ENCODE measurements at regions not wholly inside any gene's neighbourhood (a gene's known extent, or its start where the extent isn't known, plus 50 kb on each side); places are given as distances from the start of the nearest gene placed in this dataset.
A peak's percentile ranks its signal among the peaks of the same experiment; 100 is the strongest.
"Not testable (repeated sequence)": the region's sequence is repeated elsewhere in the genome, so short reads cannot be mapped to it uniquely, and the experiment has no call there.

GRCh38 chr7:76849887-76850563, 182.1 kb downstream of the SPDYE17 start:
- H3K9me3 ChIP-seq; H3K4me1 ChIP-seq; H3K27me3 ChIP-seq; H3K36me3 ChIP-seq; in situ Hi-C loops (cut with MboI; ENCODE audit: low pct_ligation_motif_present in 1 of 4, low pct_unique_long_range_greater_than_20kb in 1 of 4, low sequenced_read_pairs in 3 of 4); intact Hi-C loops (cut with DNase I; ENCODE audit: low total_unique reads); H3K4me3 ChIP-seq; DNase-seq: not testable (repeated sequence)
- WGBS, 2 donors (ENCODE audit: low coverage in 1 of 2), result 72 to 78% methylated on average over 1 to 2 of the region's 2 CpGs
- peak overlapping the region in 1 of 4 donors; percentile 24 for H3K27ac ChIP-seq

GRCh38 chr7:76839879-76840278, 192.3 kb downstream of the SPDYE17 start:
- H3K4me3 ChIP-seq; H3K9me3 ChIP-seq; H3K27me3 ChIP-seq; intact Hi-C loops (cut with DNase I; ENCODE audit: low total_unique reads); H3K36me3 ChIP-seq; in situ Hi-C loops (cut with MboI; ENCODE audit: low pct_ligation_motif_present in 1 of 4, low pct_unique_long_range_greater_than_20kb in 1 of 4, low sequenced_read_pairs in 3 of 4); DNase-seq: not testable (repeated sequence)
- peak overlapping the region; percentile 45 to 62 (median 58) for H3K27ac ChIP-seq
- 67 to 71% methylated on average over 3 of the region's 3 CpGs for WGBS, 2 donors (ENCODE audit: low coverage in 1 of 2)
- peaks cover 0 to 14% (median 1%) of the 10 kb centered on the region in 4 donors for H3K4me1 ChIP-seq

- DNase-seq; H3K9me3 ChIP-seq; intact Hi-C loops (cut with DNase I; ENCODE audit: low total_unique reads); H3K27me3 ChIP-seq; H3K4me3 ChIP-seq; in situ Hi-C loops (cut with MboI; ENCODE audit: low pct_ligation_motif_present in 1 of 4, low pct_unique_long_range_greater_than_20kb in 1 of 4, low sequenced_read_pairs in 3 of 4); H3K36me3 ChIP-seq: not testable (repeated sequence)
- WGBS, 2 donors (ENCODE audit: low coverage in 1 of 2), result 39 to 65% methylated on average over 1 of the region's 1 CpG
- Histone ChIP-seq H3K4me1 (peaks cover 0 to 14% (median 1%) of the 10 kb centered on the region in 4 donors), H3K27ac (peak overlapping the region; percentile 45 to 62 (median 58))
Observed at GRCh38 chr7:76839214-76839613, 192.9 kb downstream of the SPDYE17 start.

- H3K27me3 ChIP-seq; DNase-seq; H3K36me3 ChIP-seq; intact Hi-C loops (cut with DNase I; ENCODE audit: low total_unique reads); H3K9me3 ChIP-seq; H3K4me3 ChIP-seq; in situ Hi-C loops (cut with MboI; ENCODE audit: low pct_ligation_motif_present in 1 of 4, low pct_unique_long_range_greater_than_20kb in 1 of 4, low sequenced_read_pairs in 3 of 4): not testable (repeated sequence)
- Histone ChIP-seq H3K4me1 (peaks cover 0 to 14% (median 1%) of the 10 kb centered on the region in 4 donors), H3K27ac (peak overlapping the region; percentile 45 to 57 (median 53))
- 11 to 66% methylated on average over 1 of the region's 1 CpG for WGBS, 2 donors (ENCODE audit: low coverage in 1 of 2)
Observed at GRCh38 chr7:76838357-76838756, 193.8 kb downstream of the SPDYE17 start.

- intact Hi-C loops (cut with DNase I; ENCODE audit: low total_unique reads); H3K9me3 ChIP-seq; in situ Hi-C loops (cut with MboI; ENCODE audit: low pct_ligation_motif_present in 1 of 4, low pct_unique_long_range_greater_than_20kb in 1 of 4, low sequenced_read_pairs in 3 of 4); H3K36me3 ChIP-seq; H3K27me3 ChIP-seq; H3K4me1 ChIP-seq; H3K4me3 ChIP-seq: not testable (repeated sequence)
- TF ChIP-seq POLR2A (IDR thresholded peaks at IDR 0.05) (peak; percentile 46), POLR2AphosphoS5 (IDR thresholded peaks at IDR 0.05) (peak in 2 of 3 donors; percentile 34 to 55)
- H3K27ac ChIP-seq, result peak overlapping the region; percentile 64 to 85 (median 70)
- WGBS, 2 donors (ENCODE audit: low coverage in 1 of 2), result 51 to 61% methylated on average over 3 of the region's 3 CpGs
- peak; percentile 34 for DNase-seq
Observed at GRCh38 chr7:76829233-76829632, 202.2 kb upstream of the POMZP3 start.

GRCh38 chr7:76826181-76826580, 199.1 kb upstream of the POMZP3 start:
- H3K4me1 ChIP-seq; intact Hi-C loops (cut with DNase I; ENCODE audit: low total_unique reads); H3K27me3 ChIP-seq; in situ Hi-C loops (cut with MboI; ENCODE audit: low pct_ligation_motif_present in 1 of 4, low pct_unique_long_range_greater_than_20kb in 1 of 4, low sequenced_read_pairs in 3 of 4); H3K36me3 ChIP-seq; H3K9me3 ChIP-seq; H3K4me3 ChIP-seq; DNase-seq; H3K27ac ChIP-seq: not testable (repeated sequence)
- 97 to 100% methylated on average over 2 to 4 of the region's 4 CpGs for WGBS, 2 donors (ENCODE audit: low coverage in 1 of 2)

GRCh38 chr7:76809856-76810255, 182.8 kb upstream of the POMZP3 start:
- in situ Hi-C loops (cut with MboI; ENCODE audit: low pct_ligation_motif_present in 1 of 4, low pct_unique_long_range_greater_than_20kb in 1 of 4, low sequenced_read_pairs in 3 of 4); H3K4me3 ChIP-seq; H3K27ac ChIP-seq; intact Hi-C loops (cut with DNase I; ENCODE audit: low total_unique reads); H3K36me3 ChIP-seq; H3K4me1 ChIP-seq; H3K27me3 ChIP-seq; DNase-seq; H3K9me3 ChIP-seq: not testable (repeated sequence)
- WGBS, 2 donors (ENCODE audit: low coverage in 1 of 2), result 95% methylated on average over 4 of the region's 4 CpGs; no CpG with 5 or more reads in 1 of the 2 donors

- H3K4me3 ChIP-seq; H3K4me1 ChIP-seq; H3K9me3 ChIP-seq; H3K36me3 ChIP-seq; H3K27ac ChIP-seq; DNase-seq; intact Hi-C loops (cut with DNase I; ENCODE audit: low total_unique reads); H3K27me3 ChIP-seq; in situ Hi-C loops (cut with MboI; ENCODE audit: low pct_ligation_motif_present in 1 of 4, low pct_unique_long_range_greater_than_20kb in 1 of 4, low sequenced_read_pairs in 3 of 4): not testable (repeated sequence)
- WGBS, 2 donors (ENCODE audit: low coverage in 1 of 2), result 72 to 73% methylated on average over 2 to 3 of the region's 3 CpGs
Observed at GRCh38 chr7:76807588-76808100, 180.6 kb upstream of the POMZP3 start.

GRCh38 chr7:76806460-76806859, 179.4 kb upstream of the POMZP3 start:
- intact Hi-C loops (cut with DNase I; ENCODE audit: low total_unique reads); H3K4me3 ChIP-seq; H3K4me1 ChIP-seq; H3K36me3 ChIP-seq; DNase-seq; H3K27me3 ChIP-seq; H3K9me3 ChIP-seq; H3K27ac ChIP-seq; in situ Hi-C loops (cut with MboI; ENCODE audit: low pct_ligation_motif_present in 1 of 4, low pct_unique_long_range_greater_than_20kb in 1 of 4, low sequenced_read_pairs in 3 of 4): not testable (repeated sequence)

- H3K4me1 ChIP-seq; DNase-seq; H3K27ac ChIP-seq; H3K4me3 ChIP-seq; in situ Hi-C loops (cut with MboI; ENCODE audit: low pct_ligation_motif_present in 1 of 4, low pct_unique_long_range_greater_than_20kb in 1 of 4, low sequenced_read_pairs in 3 of 4); intact Hi-C loops (cut with DNase I; ENCODE audit: low total_unique reads); H3K9me3 ChIP-seq; H3K36me3 ChIP-seq; H3K27me3 ChIP-seq: not testable (repeated sequence)
- 47 to 75% methylated on average over 6 of the region's 6 CpGs for WGBS, 2 donors (ENCODE audit: low coverage in 1 of 2)
Observed at GRCh38 chr7:76806010-76806409, 178.9 kb upstream of the POMZP3 start.

- in situ Hi-C loops (cut with MboI; ENCODE audit: low pct_ligation_motif_present in 1 of 4, low pct_unique_long_range_greater_than_20kb in 1 of 4, low sequenced_read_pairs in 3 of 4); H3K36me3 ChIP-seq; DNase-seq: not testable (repeated sequence)
Observed at GRCh38 chr7:76805262-76805661, 178.2 kb upstream of the POMZP3 start.

More at GRCh38 chr7:76805262-76805661, 178.2 kb upstream of the POMZP3 start:
- WGBS, 2 donors (ENCODE audit: low coverage in 1 of 2), result 30% methylated on average over 1 of the region's 1 CpG; no CpG with 5 or more reads in 1 of the 2 donors
- H3K9me3 ChIP-seq; H3K27ac ChIP-seq; H3K27me3 ChIP-seq; H3K4me3 ChIP-seq; intact Hi-C loops (cut with DNase I; ENCODE audit: low total_unique reads); H3K4me1 ChIP-seq: not testable (repeated sequence)
